Neural cell (in vitro differentiated cells): ENCODE measurements at regions not wholly inside any gene's neighbourhood (a gene's known extent, or its start where the extent isn't known, plus 50 kb on each side); places are given as distances from the start of the nearest gene placed in this dataset.

Experiments used
- H2AFZ ChIP-seq: fragments of 200-600, 300-800 bp; sonication (generic), shearing (Covaris generic); 2 replicates; pipeline ENCODE4 v1.6.0; 2014; ENCODE audit warnings: low read depth, mild to moderate bottlenecking, antibody characterized with exemption, low read length, moderate library complexity
- H3F3A ChIP-seq: fragments of 200-600 bp; shearing (Covaris generic); 2 replicates; pipeline ENCODE4 v1.6.1; 2016; ENCODE audit warnings: mild to moderate bottlenecking, moderate library complexity, mixed read lengths, antibody characterized with exemption, low read length; ENCODE audit not compliant: insufficient read depth, poor library complexity, severe bottlenecking
- H3K27ac ChIP-seq: fragments of 200-600, 300-800 bp; sonication (generic), shearing (Covaris generic); 2 replicates; pipeline ENCODE4 v1.5.1; 2014; ENCODE audit warnings: mild to moderate bottlenecking, low read length, moderate library complexity
- H3K27me3 ChIP-seq: fragments of 300-800, 200-600 bp; sonication (generic), shearing (Covaris generic); 2 replicates; pipeline ENCODE4 v1.6.0; 2014; ENCODE audit warnings: mild to moderate bottlenecking, low read depth, low read length, moderate library complexity; ENCODE audit not compliant: insufficient read depth
- H3K36me3 ChIP-seq: fragments of 300-800, 200-600 bp; sonication (generic), shearing (Covaris generic); 2 replicates; pipeline ENCODE4 v1.5.1; 2014; ENCODE audit warnings: mild to moderate bottlenecking, antibody characterized with exemption, low read length, moderate library complexity; ENCODE audit not compliant: insufficient read depth
- H3K4me2 ChIP-seq: fragments of 300-800, 200-600 bp; sonication (generic), shearing (Covaris generic); 2 replicates; pipeline ENCODE4 v1.6.0; 2014; ENCODE audit warnings: mild to moderate bottlenecking, low read length
- H3K4me3 ChIP-seq: fragments of 300-800, 200-600 bp; sonication (generic), shearing (Covaris generic); 2 replicates; pipeline ENCODE4 v1.5.1; 2014; ENCODE audit warnings: mild to moderate bottlenecking, low read length, moderate library complexity
- H3K79me2 ChIP-seq: fragments of 200-600 bp; shearing (Covaris generic); replicated peaks from 2 replicates; pipeline ENCODE4 v1.6.0; 2014; ENCODE audit warnings: mild to moderate bottlenecking, low read length, moderate library complexity; ENCODE audit not compliant: insufficient read depth
- H3K9ac ChIP-seq: fragments of 300-800, 200-600 bp; sonication (generic), shearing (Covaris generic); 2 replicates; pipeline ENCODE4 v1.6.1; 2016; ENCODE audit warnings: mild to moderate bottlenecking, low read length, mixed read lengths
- H3K9me2 ChIP-seq: fragments of 200-600 bp; shearing (Covaris generic); 2 replicates; pipeline ENCODE4 v1.6.1; 2016; ENCODE audit warnings: mild to moderate bottlenecking, low read length, mixed read lengths; ENCODE audit not compliant: insufficient read depth
- H3K9me3 ChIP-seq: fragments of 200-600, 300-800 bp; sonication (generic), shearing (Covaris generic); 2 replicates; pipeline ENCODE4 v1.6.1; 2016; ENCODE audit warnings: mild to moderate bottlenecking, mixed run types, low read length, moderate library complexity, mixed read lengths
- H4K20me1 ChIP-seq: fragments of 200-600 bp; shearing (Covaris generic); 2 replicates; pipeline ENCODE4 v1.6.1; 2016; ENCODE audit warnings: mild to moderate bottlenecking, mixed run types; ENCODE audit not compliant: insufficient read depth
- CTCF ChIP-seq: fragments of 450-650 bp; IDR thresholded peaks from 2 replicates; pipeline ENCODE4 v1.5.1; 2014; ENCODE audit warnings: antibody characterized with exemption, mild to moderate bottlenecking, moderate library complexity; ENCODE audit not compliant: poor library complexity, severe bottlenecking
- EP300 ChIP-seq: fragments of 450-650 bp; conservative IDR thresholded peaks from 2 replicates; pipeline ENCODE4 v1.6.1; 2014; ENCODE audit warnings: antibody characterized with exemption, mild to moderate bottlenecking, moderate library complexity; ENCODE audit not compliant: poor library complexity, severe bottlenecking
- EZH2 ChIP-seq: fragments of 200-600, 300-800 bp; shearing (Covaris generic), sonication (generic); IDR thresholded peaks from 2 replicates; pipeline ENCODE4 v1.6.1; 2014; ENCODE audit warnings: antibody characterized with exemption, low read length, borderline replicate concordance, mild to moderate bottlenecking; ENCODE audit not compliant: insufficient read depth, poor library complexity, severe bottlenecking
- MXI1 ChIP-seq: fragments of 450-650 bp; conservative IDR thresholded peaks from 2 replicates; pipeline ENCODE4 v1.6.1; 2014; ENCODE audit warnings: antibody characterized with exemption, mild to moderate bottlenecking; ENCODE audit not compliant: poor library complexity, severe bottlenecking
- POLR2AphosphoS5 ChIP-seq: IDR thresholded peaks from 2 replicates; pipeline ENCODE4 v1.6.1; 2012
- RAD21 ChIP-seq: fragments of 450-650 bp; conservative IDR thresholded peaks from 2 replicates; pipeline ENCODE4 v1.6.1; 2014; ENCODE audit warnings: antibody characterized with exemption, mild to moderate bottlenecking, moderate library complexity
- REST ChIP-seq: IDR thresholded peaks from 2 replicates; pipeline ENCODE4 v1.6.1; 2012; ENCODE audit warnings: borderline replicate concordance
- SMC3 ChIP-seq: fragments of 450-650 bp; conservative IDR thresholded peaks from 2 replicates; pipeline ENCODE4 v1.6.1; 2014; ENCODE audit warnings: antibody characterized with exemption, mild to moderate bottlenecking, moderate library complexity; ENCODE audit not compliant: poor library complexity
- TAF1 ChIP-seq: IDR thresholded peaks from 2 replicates; pipeline ENCODE4 v1.6.1; 2012; ENCODE audit warnings: low read depth

GRCh38 chr2:175432021-175432420 lies 250.5 kb upstream of the ATP5MC3 start:
- H3K36me3 ChIP-seq, result no peaks in the 10 kb centered on the region
- H3K9me2 ChIP-seq, result no peaks in the 10 kb centered on the region
- no peak for TF ChIP-seq POLR2AphosphoS5
- no peak for TF ChIP-seq CTCF
- peak; percentile 11 for TF ChIP-seq SMC3
- H3K27me3 ChIP-seq, result no peaks in the 10 kb centered on the region
- peak overlapping the region; percentile 78 for H3K27ac ChIP-seq
- no peaks in the 10 kb centered on the region for H3K9me3 ChIP-seq
- peaks cover 3% of the 10 kb centered on the region for H3F3A ChIP-seq
- peak overlapping the region; percentile 48 for H3K9ac ChIP-seq
- peak overlapping the region; percentile 44 for H3K4me3 ChIP-seq
- H3K79me2 ChIP-seq, result no peaks in the 10 kb centered on the region
- H3K4me2 ChIP-seq, result peak overlapping the region; percentile 33
- peak overlapping the region; percentile 37 for H2AFZ ChIP-seq
- no peaks in the 10 kb centered on the region for H4K20me1 ChIP-seq

- Histone ChIP-seq H3K9me3 (no peaks in the 10 kb centered on the region), H3K9ac (peak overlapping the region; percentile 48), H3K4me2 (peak overlapping the region; percentile 33), H3F3A (peaks cover 3% of the 10 kb centered on the region), H3K4me3 (peak overlapping the region; percentile 44), H3K27ac (peak overlapping the region; percentile 78), H3K36me3 (no peaks in the 10 kb centered on the region), H4K20me1 (no peaks in the 10 kb centered on the region), H3K27me3 (no peaks in the 10 kb centered on the region), H3K79me2 (no peaks in the 10 kb centered on the region), H3K9me2 (no peaks in the 10 kb centered on the region), H2AFZ (peak overlapping the region; percentile 37)
- TF ChIP-seq REST (no peak), EZH2 (no peak), TAF1 (no peak), POLR2AphosphoS5 (no peak), RAD21 (no peak), MXI1 (no peak), SMC3 (no peak), CTCF (no peak), EP300 (no peak)
Measured at GRCh38 chr2:175431101-175431946, 249.8 kb upstream of the ATP5MC3 start.
